Midbrain (tissue), 1 donor: ENCODE measurements at regions not wholly inside any gene's neighbourhood (a gene's known extent, or its start where the extent isn't known, plus 50 kb on each side); places are given as distances from the start of the nearest gene placed in this dataset.
A peak's percentile ranks its signal among the peaks of the same experiment; 100 is the strongest.
"Not testable (repeated sequence)": the region's sequence is repeated elsewhere in the genome, so short reads cannot be mapped to it uniquely, and the experiment has no call there.

Source experiments
- DNase-seq: peaks from one replicate; lab custom pipeline; 2025; lab: John Stamatoyannopoulos, UW

GRCh38 chrX:122363112-122363795 is 820.8 kb upstream of the GRIA3 start:
- DNase-seq = no peak

GRCh38 chrX:122375533-122375932 is 808.5 kb upstream of the GRIA3 start:
- DNase-seq = not testable (repeated sequence)

GRCh38 chrX:122389005-122389404 is 795.1 kb upstream of the GRIA3 start:
- DNase-seq = no peak

- DNase-seq = no peak
These were observed 765.3 kb upstream of the GRIA3 start for GRCh38 chrX:122418758-122419157.

- no peak for DNase-seq
These were observed 762.5 kb upstream of the GRIA3 start for GRCh38 chrX:122421434-122422121.

- peak; percentile 1 for DNase-seq
These were observed 761.5 kb upstream of the GRIA3 start for GRCh38 chrX:122422547-122422946.

GRCh38 chrX:122434942-122435341 is 749.1 kb upstream of the GRIA3 start:
- no peak for DNase-seq

GRCh38 chrX:122439831-122440230 is 744.2 kb upstream of the GRIA3 start:
- DNase-seq = no peak

- no peak for DNase-seq
These were observed 743.2 kb upstream of the GRIA3 start for GRCh38 chrX:122440832-122441231.

GRCh38 chrX:122441451-122441850 is 742.6 kb upstream of the GRIA3 start:
- no peak for DNase-seq

- DNase-seq = no peak
These were observed 738.6 kb upstream of the GRIA3 start for GRCh38 chrX:122445466-122445865.

GRCh38 chrX:122464341-122464740 is 719.7 kb upstream of the GRIA3 start:
- DNase-seq = peak; percentile 17

GRCh38 chrX:122475306-122475705 is 708.8 kb upstream of the GRIA3 start:
- DNase-seq = no peak

- no peak for DNase-seq
These were observed 683.5 kb upstream of the GRIA3 start for GRCh38 chrX:122500556-122500955.

GRCh38 chrX:122501652-122502051 is 682.4 kb upstream of the GRIA3 start:
- DNase-seq = no peak

- DNase-seq = no peak
These were observed 680.1 kb upstream of the GRIA3 start for GRCh38 chrX:122504026-122504425.

GRCh38 chrX:122512561-122513072 is 671.5 kb upstream of the GRIA3 start:
- no peak for DNase-seq

GRCh38 chrX:122517786-122518185 is 666.3 kb upstream of the GRIA3 start:
- no peak for DNase-seq

GRCh38 chrX:122545778-122546177 is 638.3 kb upstream of the GRIA3 start:
- no peak for DNase-seq

- no peak for DNase-seq
These were observed 637.8 kb upstream of the GRIA3 start for GRCh38 chrX:122546269-122546668.

GRCh38 chrX:122552286-122552800 is 631.7 kb upstream of the GRIA3 start:
- no peak for DNase-seq

- no peak for DNase-seq
These were observed 628.2 kb upstream of the GRIA3 start for GRCh38 chrX:122555925-122556324.

GRCh38 chrX:122565952-122566351 is 618.1 kb upstream of the GRIA3 start:
- no peak for DNase-seq
